HG02884 (cell line): ENCODE measurements at regions not wholly inside any gene's neighbourhood (a gene's known extent, or its start where the extent isn't known, plus 50 kb on each side); places are given as distances from the start of the nearest gene placed in this dataset.

Experiments
- ATAC-seq: cut with Tn5 transposase; IDR thresholded peaks from one replicate; pipeline ENCODE4 v1.9.1; 2021; ENCODE audit warnings: mild to moderate bottlenecking, moderate library complexity; ENCODE audit not compliant: unreplicated experiment

DNA sequence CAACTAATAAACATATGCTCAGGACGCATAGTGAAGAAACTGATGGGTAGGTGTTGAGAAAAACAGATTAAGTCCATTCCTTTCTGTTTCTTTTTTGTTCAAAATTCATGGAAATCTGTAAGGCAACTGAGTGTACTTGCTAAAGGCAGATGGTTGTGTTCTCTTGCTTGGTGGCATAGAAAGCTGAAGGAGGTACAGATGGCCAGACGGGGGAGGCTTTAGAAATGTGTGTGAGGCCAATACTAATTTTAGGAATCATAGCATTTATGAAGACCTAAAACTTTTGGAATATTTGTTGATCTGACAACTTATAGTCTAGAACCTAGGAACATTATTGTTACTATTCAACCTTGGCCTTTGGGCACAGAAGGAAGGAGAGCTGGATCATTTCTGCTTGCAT lies 56.8 kb upstream of the EMCN start:
- no peak for ATAC-seq

- peak; percentile 41 for ATAC-seq
Measured at GRCh38 chr4:100569196-100569595, 51.4 kb upstream of the EMCN start.
